Activated T-cell treated with anti-CD3 and anti-CD28 coated beads for 48 hours (primary cell): ENCODE measurements at regions not wholly inside any gene's neighbourhood (a gene's known extent, or its start where the extent isn't known, plus 50 kb on each side); places are given as distances from the start of the nearest gene placed in this dataset.
"Not testable (repeated sequence)": the region's sequence is repeated elsewhere in the genome, so short reads cannot be mapped to it uniquely, and the experiment has no call there.

Source experiments
- DNase-seq: peaks from one replicate; pipeline ENCODE4 v3.0.0-alpha.2; 2020; ENCODE audit warnings: low read depth

DNA sequence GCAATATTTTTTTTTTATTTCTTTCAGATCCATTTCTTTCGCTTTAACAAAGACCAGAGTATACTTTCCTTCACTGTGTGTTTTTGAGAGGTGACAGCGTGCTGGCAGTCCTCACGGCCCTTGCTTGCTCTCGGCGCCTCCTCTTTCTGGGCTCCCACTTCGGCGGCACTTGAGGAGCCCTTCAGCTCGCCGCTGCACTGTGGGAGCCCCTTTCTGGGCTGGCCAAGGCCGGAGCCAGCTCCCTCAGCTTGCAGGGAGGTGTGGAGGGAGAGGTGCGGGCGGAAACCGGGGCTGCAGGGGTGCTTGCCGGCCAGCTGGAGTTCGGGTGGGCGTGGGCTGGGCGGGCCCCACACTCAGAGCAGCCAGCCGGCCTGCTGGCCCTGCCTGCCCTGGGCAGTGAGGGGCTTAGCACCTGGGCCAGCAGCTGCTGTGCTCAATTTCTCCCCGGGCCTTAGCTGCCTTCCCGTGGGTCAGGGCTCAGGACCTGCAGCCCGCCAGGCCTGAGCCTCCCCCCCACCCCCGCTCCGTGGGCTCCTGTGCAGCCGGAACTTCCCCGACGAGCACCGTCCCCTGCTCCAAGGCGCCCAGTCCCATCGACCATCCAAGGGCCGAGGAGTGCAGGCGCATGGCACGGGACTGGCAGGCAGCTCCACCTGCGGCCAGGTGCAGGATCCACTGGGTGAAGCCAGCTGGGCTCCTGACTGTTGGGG lies 1490.6 kb downstream of the OTOL1 start:
- not testable (repeated sequence) for DNase-seq

DNA sequence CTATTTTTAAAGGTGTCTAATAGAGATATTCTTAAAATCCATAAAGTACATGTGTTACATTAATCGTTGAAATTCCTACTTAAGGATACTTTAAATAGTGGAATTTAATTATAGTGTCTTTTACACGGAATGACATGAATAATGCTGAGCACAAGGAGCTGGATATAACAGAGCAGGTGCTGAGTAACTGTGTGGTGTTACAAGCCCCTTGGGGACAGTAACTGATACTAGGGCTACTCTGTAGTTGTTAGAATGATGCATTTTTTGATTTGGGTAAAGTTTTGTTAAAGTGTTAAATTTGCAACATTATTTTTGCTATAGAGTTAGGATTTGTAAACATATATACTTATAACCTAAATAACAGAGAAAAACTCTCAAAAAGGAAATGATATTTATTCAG lies 1496.1 kb downstream of the OTOL1 start:
- no peak for DNase-seq

DNA sequence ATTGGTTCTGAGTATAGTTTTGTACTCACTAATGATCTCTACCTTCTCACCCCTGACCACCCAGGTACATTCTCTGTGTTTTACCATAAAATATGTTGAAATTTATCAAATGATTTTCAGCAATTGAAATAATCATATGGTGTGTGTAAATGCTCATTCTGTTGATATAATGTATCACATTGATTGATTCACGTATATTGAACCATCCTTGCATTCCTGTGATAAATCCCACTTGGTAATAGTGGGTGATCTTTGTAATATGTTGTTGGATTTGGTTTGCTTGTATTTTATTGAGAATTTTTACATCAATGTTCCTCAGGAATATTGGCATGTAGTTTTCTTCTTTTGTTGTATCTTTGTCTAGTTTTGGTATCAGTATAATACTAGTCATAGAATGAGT lies 1497.6 kb downstream of the OTOL1 start:
- DNase-seq, result no peak

DNA sequence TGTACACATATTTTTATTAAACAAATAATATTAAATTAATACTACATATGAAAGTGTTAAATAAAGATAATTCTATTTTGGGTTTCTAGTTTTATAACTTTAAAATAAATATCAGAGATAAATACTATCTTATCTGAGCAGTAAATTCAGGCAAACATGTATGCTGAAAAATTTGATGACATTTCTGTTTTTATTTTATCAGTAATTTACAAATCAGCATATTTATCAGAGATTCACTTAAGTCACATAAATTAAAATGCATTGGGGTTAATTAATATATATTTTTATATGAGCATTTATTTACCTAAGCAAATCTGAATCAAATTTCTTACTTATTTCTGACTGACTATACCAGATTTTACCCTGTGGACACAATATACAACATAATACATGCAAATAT lies 1499.8 kb downstream of the OTOL1 start:
- no peak for DNase-seq

DNA sequence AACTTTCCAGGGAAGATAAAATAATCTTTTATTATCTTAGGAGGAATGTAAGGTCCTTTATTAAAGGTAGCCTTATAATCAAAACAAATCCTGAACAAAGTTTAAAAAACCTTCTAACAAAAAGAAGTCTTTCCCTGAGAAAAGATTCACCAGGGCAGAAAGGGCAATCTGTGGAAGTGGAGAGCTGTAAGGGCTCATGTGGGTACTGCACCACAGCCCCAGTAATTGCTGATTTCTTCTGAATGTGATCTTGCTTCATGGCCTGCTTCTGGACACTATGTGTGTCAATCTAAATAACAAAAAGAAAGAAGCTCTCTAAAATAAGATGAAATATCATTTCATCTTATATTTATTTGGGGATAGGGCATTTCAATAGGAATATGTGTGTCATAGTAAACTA lies 1501.6 kb downstream of the OTOL1 start:
- no peak for DNase-seq

DNA sequence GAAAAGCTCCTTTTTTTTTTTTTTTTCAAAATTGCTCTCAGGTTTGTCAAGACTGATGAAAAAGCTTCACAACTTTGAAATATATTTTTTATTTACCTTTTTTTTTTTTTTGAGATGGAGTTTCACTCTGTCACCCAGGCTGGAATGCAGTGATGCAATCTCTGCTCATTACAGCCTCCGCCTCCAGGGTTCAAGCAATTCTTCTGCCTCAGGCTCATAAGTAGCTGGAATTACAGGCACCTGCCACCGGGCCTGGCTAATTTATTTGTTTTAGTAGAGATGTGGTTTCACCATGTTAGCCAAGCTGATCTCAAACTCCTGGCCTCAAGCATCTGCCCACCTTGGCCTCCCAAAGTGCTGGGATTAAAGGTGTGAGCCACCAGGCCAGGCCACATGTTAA lies 1515.0 kb downstream of the OTOL1 start:
- DNase-seq, result no peak

DNA sequence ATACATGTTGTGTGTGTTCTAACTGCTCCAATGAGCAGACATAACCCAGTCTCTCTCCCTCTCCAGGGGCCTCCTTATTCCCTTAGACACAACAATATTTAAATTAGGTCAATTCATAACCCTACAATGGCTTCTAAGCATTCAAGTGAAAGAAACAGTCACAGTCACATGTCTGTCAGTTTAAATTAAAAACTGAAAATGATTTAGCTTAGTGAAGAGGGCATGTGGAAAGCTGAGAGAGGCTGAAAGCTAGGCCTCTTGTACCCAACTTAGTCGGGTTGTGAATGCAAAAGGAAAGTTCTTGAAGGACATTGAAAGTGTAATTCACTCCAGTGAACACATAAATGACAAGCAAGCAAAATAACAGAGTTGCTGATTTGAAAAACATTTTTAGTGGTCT lies 1519.6 kb downstream of the OTOL1 start:
- no peak for DNase-seq

DNA sequence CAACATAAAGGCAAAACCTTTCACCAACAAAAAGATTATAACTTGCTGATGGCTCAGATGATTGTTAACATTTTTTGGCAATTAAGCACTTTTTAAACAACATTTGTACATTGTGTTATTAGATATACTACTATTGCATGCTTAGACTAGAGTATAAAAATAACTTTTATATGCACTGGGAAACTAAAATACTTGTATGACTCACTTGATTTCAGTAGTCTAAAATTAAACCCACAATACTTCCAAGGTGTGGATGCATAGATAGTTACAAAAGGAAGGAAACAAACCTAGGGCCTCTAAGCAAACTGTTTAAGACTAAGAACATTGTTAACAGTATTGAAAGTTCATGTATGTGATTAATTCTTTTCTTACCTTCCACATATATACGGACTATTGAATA lies 1521.5 kb downstream of the OTOL1 start:
- no peak for DNase-seq

DNA sequence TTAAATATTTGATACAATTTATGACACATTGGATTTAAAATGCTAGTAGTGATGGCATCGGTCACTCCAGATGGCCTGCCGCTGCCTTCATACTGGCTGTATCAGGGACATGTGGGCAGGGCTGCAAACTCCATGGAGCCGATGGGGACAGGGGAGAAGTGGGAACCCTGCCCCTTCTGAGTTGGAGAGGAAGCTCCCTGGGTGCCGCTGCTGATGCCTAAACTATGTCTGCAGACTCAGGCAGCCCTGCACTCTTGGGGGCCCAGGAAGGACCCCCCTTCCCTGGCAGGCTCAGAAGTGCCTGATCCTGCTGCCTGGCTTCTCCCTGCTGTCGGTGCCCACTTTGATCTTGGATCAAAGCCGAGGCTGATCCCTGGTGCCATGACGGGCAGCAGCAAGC lies 1522.1 kb downstream of the OTOL1 start:
- no peak for DNase-seq

DNA sequence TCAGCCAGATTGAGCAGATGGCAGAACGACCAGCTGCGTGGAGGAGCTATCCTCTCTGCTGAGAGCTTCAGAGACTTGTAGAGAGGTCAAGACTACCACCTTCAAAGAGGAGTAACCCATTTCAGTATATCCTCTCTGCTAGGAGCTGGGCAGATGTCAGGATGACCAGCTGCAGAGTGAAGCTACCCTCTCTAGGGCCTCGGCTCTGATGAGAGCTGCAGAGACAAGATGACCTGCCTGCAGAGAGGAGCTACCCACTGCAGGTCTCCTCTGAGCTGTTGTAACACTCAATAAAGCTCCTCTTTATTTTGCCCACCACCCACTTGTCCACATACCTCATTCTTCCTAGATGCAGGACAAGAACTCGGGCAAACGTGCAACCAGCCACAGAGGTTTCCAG lies 1522.7 kb downstream of the OTOL1 start:
- no peak for DNase-seq

DNA sequence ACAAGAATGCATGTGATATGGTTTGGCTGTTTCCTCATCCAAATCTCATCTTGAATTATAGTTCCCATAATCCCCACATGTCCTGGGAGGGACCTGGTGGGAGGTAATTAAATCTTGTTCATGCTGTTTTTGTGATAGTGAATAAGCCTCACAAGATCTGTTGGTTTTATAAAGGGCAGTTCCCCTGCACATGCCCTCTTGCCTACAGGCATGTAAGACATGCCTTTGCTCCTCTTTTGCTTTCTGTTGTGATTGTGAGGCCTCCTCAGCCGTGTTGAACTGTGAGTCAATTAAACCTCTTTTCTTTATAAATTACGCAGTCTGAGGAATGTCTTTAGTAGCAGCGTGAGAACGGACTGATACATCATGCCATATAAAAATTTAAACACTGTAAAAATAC lies 1537.0 kb downstream of the OTOL1 start:
- no peak for DNase-seq

DNA sequence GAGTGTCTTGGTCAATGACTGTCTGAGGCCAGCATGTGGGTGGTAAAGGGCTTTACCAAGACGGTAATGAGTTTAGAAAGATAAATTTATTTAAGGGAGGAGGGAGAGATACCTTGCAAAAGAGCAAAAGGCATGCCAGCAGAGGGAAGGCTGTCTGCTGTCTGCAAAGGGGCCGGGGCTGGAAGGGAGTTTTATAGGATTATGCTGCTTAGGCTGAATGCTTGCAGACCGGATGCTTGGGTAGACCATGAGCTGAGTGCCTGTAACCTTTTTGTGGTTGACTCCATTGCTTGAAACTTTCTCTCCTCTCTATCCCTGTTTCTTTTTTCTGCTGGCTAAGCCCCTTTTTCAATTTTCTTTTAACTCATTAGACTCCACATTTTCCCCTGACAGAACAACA lies 1543.0 kb downstream of the OTOL1 start:
- no peak for DNase-seq

DNA sequence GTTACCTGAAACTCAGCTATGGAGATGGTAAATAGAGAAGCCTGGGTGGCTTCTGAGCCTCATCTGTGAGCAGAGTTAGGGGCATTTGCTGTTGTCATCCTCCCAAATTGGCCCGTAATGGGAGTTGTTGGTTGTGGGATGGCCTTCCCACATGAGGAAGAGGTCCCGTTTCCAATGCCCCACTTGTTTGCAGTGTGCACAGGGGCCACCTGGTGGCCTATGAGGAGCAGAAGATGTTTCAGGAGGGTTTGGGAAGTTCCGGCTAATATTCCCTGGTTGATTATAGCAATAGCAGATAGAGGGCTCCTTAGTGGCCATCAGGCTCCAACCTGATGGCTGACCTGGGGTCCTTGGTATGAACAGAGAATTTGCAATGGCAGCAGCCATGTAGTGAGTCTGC lies 1546.5 kb downstream of the OTOL1 start:
- DNase-seq, result no peak

DNA sequence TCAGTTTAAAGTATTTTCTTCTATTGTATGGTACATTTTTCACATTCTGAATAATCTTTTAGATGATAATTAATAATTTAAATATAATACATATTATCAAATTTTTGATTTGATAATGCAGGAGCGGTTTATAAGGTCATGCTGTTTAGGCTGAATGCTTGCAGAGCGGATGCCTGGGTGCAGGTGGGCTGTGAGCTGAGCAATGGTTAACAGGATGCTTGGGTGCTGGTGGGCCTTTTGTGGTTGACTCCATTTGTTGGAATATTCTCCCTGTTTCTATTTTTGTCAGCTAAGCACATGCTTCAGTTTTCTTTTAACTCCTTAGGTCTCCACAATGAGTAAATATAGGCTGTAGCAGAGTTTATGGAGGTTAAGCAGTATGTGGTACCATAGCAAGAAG lies 1549.3 kb downstream of the OTOL1 start:
- no peak for DNase-seq

DNA sequence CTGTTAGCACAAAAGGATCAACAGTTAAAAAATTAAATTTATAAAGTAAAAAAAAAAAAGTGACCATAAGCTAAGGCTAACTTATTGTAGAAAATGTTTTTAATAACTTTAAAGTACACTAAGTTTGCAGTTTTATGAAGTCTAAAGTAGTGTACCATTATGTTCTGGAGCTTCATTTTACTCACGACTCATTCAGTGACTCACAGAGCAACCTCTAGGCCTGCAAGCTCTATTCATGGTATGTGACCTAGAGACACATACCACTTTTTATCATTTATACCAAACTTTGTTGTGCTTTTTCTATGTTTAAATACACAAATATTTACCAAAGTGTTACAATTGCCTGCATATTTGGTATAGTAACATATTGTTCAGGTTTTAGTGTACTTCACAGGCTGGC lies 1552.3 kb downstream of the OTOL1 start:
- DNase-seq, result no peak

DNA sequence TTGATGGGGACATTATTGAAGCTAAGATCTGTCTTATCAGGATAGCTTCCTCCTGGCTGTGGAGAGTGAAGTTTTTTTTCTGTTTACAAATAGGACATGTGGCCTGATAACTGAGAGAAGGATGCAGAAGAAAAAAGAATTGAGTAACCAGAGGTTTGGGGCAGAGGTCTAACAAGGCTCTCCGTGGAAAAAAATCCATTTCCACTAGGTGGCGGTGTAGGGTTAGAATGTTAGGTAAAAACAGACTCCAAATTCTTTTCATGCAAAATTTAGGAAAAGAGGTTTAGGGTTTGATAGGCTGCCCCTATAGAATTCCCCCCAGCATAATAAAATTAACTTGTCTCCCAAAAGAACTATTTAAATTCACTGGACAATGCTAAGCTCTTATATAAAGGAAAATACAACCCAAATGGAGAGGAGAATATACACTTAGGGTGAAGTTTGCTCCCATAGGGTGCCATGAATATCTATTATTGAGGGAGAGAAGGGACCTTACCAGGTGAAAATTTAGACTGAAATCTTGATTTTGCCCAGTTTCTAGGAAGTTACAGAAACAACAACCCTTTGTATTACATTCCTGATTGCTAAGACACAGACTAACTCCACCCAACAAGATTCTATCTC lies 1560.4 kb downstream of the OTOL1 start:
- DNase-seq, result no peak

DNA sequence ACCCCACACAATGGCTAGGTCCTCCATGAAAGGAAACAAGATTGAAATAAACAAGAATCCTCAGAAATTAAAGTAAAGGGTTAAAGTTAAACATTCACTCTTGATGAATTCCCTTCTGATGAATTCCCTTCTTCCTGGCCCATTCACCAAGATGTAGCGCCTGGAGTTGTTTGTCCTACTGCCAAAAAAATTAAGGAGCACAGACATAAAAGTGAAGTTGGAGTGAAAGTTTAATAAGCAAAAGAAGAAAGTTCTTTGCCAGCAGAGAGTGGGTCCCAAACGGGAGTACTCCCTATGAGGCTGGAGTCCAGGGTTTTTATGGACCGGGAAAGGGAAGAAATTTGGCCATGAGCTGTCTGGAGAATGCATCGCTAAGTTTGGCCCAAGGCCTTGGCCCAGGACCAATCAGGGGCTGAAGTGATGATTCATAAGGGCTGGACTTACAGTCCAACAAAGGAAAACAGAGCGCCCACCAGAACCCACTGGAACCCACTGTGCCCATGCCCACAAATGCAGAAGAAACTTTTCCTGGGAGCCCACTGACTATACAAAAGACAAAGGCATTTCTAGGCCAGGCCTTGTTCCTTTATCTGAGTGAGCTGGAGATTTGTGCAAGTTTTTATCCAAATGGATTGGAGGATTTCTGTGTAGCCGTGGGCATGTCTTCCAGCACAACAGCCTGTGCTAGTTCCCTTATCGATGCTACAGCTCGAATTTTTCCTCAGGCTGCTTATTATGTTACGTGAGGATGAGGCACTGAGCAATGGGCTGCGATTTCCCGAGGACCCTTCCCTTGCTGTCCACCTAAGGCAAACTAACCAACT lies 1561.6 kb downstream of the OTOL1 start:
- DNase-seq, result no peak

DNA sequence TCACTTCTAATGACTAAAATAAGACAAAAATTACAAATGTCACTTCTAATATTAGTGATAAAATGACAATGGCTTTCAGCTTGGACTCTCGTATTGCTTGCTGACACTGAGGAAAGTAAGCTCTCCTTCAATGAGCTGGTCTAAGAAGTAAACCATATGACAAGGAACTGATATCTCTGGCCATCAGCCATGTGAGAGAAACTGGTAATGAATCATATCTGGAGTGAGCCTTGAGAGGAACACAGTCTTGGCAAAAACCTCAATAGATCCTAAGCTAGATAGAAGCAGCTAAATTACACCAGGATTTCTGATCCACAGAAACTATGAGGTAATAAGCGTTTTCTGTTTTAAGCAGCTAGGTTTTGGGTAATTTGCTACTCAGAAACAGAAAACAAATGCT lies 1575.1 kb downstream of the OTOL1 start:
- DNase-seq, result no peak
